HG03558 (cell line): ENCODE measurements at regions not wholly inside any gene's neighbourhood (a gene's known extent, or its start where the extent isn't known, plus 50 kb on each side); places are given as distances from the start of the nearest gene placed in this dataset.

Source experiments
- ATAC-seq: cut with Tn5 transposase; IDR thresholded peaks from one replicate; pipeline ENCODE4 v1.9.1; 2021; ENCODE audit warnings: moderate number of reproducible peaks; ENCODE audit not compliant: unreplicated experiment; ENCODE audit errors: extremely low read depth

- ATAC-seq: no peak
These were observed 946.8 kb downstream of the OTOL1 start for GRCh38 chr3:162443376-162443775.

GRCh38 chr3:162468791-162469190 is 972.2 kb downstream of the OTOL1 start:
- no peak for ATAC-seq

GRCh38 chr3:162487138-162487537 is 990.5 kb downstream of the OTOL1 start:
- ATAC-seq: no peak

GRCh38 chr3:162489853-162490252 is 993.2 kb downstream of the OTOL1 start:
- ATAC-seq: no peak

- no peak for ATAC-seq
These were observed 995.3 kb downstream of the OTOL1 start for GRCh38 chr3:162491952-162492351.

GRCh38 chr3:162492446-162493081 is 996.0 kb downstream of the OTOL1 start:
- no peak for ATAC-seq

- no peak for ATAC-seq
These were observed 1002.0 kb downstream of the OTOL1 start for GRCh38 chr3:162498626-162499025.

GRCh38 chr3:162507397-162507796 is 1010.8 kb downstream of the OTOL1 start:
- no peak for ATAC-seq

GRCh38 chr3:162512488-162512887 is 1015.9 kb downstream of the OTOL1 start:
- no peak for ATAC-seq

GRCh38 chr3:162517110-162517509 is 1020.5 kb downstream of the OTOL1 start:
- ATAC-seq: no peak

GRCh38 chr3:162521669-162522068 is 1025.1 kb downstream of the OTOL1 start:
- no peak for ATAC-seq

GRCh38 chr3:162525066-162525742 is 1028.6 kb downstream of the OTOL1 start:
- ATAC-seq: no peak

- no peak for ATAC-seq
These were observed 1029.2 kb downstream of the OTOL1 start for GRCh38 chr3:162525771-162526170.

GRCh38 chr3:162534431-162534830 is 1037.8 kb downstream of the OTOL1 start:
- no peak for ATAC-seq

- no peak for ATAC-seq
These were observed 1041.9 kb downstream of the OTOL1 start for GRCh38 chr3:162538491-162538890.

GRCh38 chr3:162538906-162539305 is 1042.3 kb downstream of the OTOL1 start:
- no peak for ATAC-seq

- no peak for ATAC-seq
These were observed 1043.8 kb downstream of the OTOL1 start for GRCh38 chr3:162540421-162540820.

GRCh38 chr3:162541923-162542322 is 1045.3 kb downstream of the OTOL1 start:
- no peak for ATAC-seq

GRCh38 chr3:162544246-162544645 is 1047.6 kb downstream of the OTOL1 start:
- ATAC-seq: no peak

GRCh38 chr3:162546910-162547309 is 1050.3 kb downstream of the OTOL1 start:
- ATAC-seq: no peak

- no peak for ATAC-seq
These were observed 1050.7 kb downstream of the OTOL1 start for GRCh38 chr3:162547321-162547720.

GRCh38 chr3:162555761-162556160 is 1059.2 kb downstream of the OTOL1 start:
- no peak for ATAC-seq
